Lower leg skin (tissue), 4 donors: ENCODE measurements at regions not wholly inside any gene's neighbourhood (a gene's known extent, or its start where the extent isn't known, plus 50 kb on each side); places are given as distances from the start of the nearest gene placed in this dataset.

Source experiments
- DNase-seq, 2 donors: peaks; one replicate each; pipeline ENCODE4 v3.0.0-alpha.2; 2019; ENCODE audit warnings: low spot score in 2 of 2
- H3K4me3 ChIP-seq: fragments of 200-600 bp; sonication (generic); 2 replicates; pipeline ENCODE4 v1.5.1; 2017; ENCODE audit warnings: mild to moderate bottlenecking, low read depth; ENCODE audit not compliant: poor library complexity, severe bottlenecking
- CTCF ChIP-seq, 3 donors: fragments of 450-650 bp; IDR thresholded peaks; one replicate each; pipeline ENCODE4 v1.5.1; 2016; ENCODE audit warnings: antibody characterized with exemption in 3 of 3, mild to moderate bottlenecking in 3 of 3, moderate library complexity in 2 of 3
- POLR2A ChIP-seq, 2 donors: fragments of 450-650 bp; IDR thresholded peaks; one replicate each; pipeline ENCODE4 v1.6.1; 2016 to 2017; ENCODE audit warnings: antibody characterized with exemption in 2 of 2, mild to moderate bottlenecking in 1 of 2, moderate library complexity in 1 of 2
- WGBS, 2 donors: methylation state at CpG; one replicate each; pipeline ENCODE4 v1.1.5; 2018; 5-methylcytosine and 5-hydroxymethylcytosine counted together
- intact Hi-C: fragments of 100-400 bp; cut with DNase I; formaldehyde crosslinking; loops from one replicate; pipeline ENCODE4 v1.15.0; 2023; ENCODE audit warnings: low total_unique reads

GRCh38 chr12:86634456-86635410, 378.5 kb upstream of the MGAT4C start:
- intact Hi-C loops, result no loop called here
- TF ChIP-seq POLR2A (IDR thresholded peaks at IDR 0.05) (no peak), CTCF (IDR thresholded peaks at IDR 0.05) (no peak)
- WGBS, 2 donors, result 54 to 58% methylated on average over 4 of the region's 4 CpGs
- DNase-seq, result no peak
- no peak overlapping the region for H3K4me3 ChIP-seq

DNA sequence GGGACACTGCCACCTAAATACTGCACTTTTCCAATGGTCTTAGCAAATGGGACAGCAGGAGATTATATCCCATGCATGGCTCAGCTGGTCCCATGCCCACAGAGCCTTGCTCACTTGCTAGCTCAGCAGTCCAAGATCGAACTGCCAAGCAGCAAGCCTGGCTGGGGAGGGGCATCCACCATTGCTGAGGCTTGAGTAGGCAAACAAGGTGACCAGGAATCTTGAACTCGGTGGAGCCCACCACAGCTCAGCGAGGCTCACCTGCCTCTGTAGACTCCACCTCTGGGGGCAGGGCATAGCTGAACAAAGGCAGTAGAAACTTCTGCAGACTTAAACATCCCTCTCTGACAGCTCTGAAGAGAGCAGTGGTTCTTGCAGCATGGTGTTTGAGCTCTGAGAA, 370.8 kb upstream of the MGAT4C start:
- no peak for TF ChIP-seq CTCF (IDR thresholded peaks at IDR 0.05)
- TF ChIP-seq POLR2A (IDR thresholded peaks at IDR 0.05), result no peak
- DNase-seq, result no peak
- WGBS, 2 donors, result 92 to 93% methylated on average over 3 of the region's 3 CpGs
- intact Hi-C loops, result no loop called here
- H3K4me3 ChIP-seq, result no peak overlapping the region

DNA sequence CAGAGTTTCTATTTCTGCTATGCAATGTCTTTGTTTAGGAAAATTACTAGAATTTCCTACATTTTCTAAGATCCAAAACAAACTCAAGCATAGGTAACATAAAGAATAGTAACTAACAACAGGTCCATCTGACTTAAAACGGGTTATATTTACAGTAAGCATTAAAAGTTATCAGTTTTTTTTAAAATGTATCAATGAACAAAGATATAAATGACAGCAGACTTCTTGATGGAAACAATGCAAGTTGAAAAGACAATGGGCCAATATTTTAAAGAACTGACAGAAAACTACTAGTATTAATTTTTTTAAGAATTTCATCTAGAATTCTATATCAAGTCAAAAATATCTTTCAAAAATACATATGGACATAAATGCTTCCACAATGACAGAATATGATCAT, 367.1 kb upstream of the MGAT4C start:
- H3K4me3 ChIP-seq, result no peak overlapping the region
- intact Hi-C loops, result no loop called here
- DNase-seq, result no peak
- no peak for TF ChIP-seq POLR2A (IDR thresholded peaks at IDR 0.05)
- no peak for TF ChIP-seq CTCF (IDR thresholded peaks at IDR 0.05)
- WGBS, 2 donors, result 69 to 83% methylated on average over 1 of the region's 1 CpG

DNA sequence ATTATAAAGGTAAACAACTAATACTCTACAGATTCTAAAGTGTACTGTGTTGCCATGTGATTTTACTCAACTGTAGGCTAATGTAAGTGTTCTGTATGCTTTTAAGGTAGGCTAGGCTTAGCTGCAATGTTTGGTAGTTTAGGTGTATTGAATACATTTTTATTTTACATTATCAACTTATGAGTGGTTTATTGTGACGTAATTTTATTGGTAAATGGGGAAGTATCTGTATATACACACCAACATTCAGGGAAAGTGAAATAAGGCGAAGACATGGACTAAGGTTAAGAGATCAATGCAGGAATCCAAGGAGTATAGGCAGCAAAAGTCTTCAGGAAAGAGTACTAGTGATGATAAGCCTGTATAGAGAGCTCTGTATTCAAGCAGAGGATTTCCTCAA, 365.8 kb upstream of the MGAT4C start:
- TF ChIP-seq CTCF (IDR thresholded peaks at IDR 0.05) (no peak), POLR2A (IDR thresholded peaks at IDR 0.05) (no peak)
- H3K4me3 ChIP-seq, result no peak overlapping the region
- DNase-seq, result no peak
- intact Hi-C loops, result no loop called here
- WGBS, 2 donors, result 70 to 75% methylated on average over 2 of the region's 2 CpGs

- no peak overlapping the region for H3K4me3 ChIP-seq
- DNase-seq, result no peak
- TF ChIP-seq CTCF (IDR thresholded peaks at IDR 0.05) (no peak), POLR2A (IDR thresholded peaks at IDR 0.05) (no peak)
- intact Hi-C loops, result no loop called here
- WGBS, 2 donors, result 18 to 20% methylated on average over 1 of the region's 1 CpG
Observed at GRCh38 chr12:86613311-86613710, 357.1 kb upstream of the MGAT4C start.

DNA sequence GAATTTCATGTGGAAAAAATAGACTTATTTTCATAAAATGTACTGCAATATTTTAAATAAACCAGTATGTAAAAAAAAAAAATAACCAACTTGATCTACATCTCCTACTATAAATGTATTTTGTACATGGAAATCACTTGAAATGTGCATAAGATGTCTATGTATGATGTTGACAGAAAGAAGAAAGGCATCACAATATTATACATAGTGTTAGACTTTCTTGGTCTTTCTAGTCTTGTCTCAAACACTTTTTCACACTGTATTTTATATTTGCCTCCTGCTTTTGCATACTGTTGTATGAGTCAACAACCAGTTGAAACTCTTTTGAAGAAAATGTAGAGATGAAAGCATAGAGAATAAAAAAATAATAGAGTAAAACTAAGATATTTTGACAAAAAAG, 352.4 kb upstream of the MGAT4C start:
- no peak for DNase-seq
- TF ChIP-seq POLR2A (IDR thresholded peaks at IDR 0.05), result no peak
- TF ChIP-seq CTCF (IDR thresholded peaks at IDR 0.05), result no peak
- H3K4me3 ChIP-seq, result no peak overlapping the region
- intact Hi-C loops, result no loop called here
